HUES64 (cell line): ENCODE measurements at regions not wholly inside any gene's neighbourhood (a gene's known extent, or its start where the extent isn't known, plus 50 kb on each side); places are given as distances from the start of the nearest gene placed in this dataset.

Source experiments
- H3K27ac ChIP-seq: 2 replicates; pipeline ENCODE4 v1.7.0; 2013; ENCODE audit warnings: low read depth, low read length, inconsistent platforms
- H3K27me3 ChIP-seq: 2 replicates; pipeline ENCODE4 v1.6.1; 2013; ENCODE audit warnings: mild to moderate bottlenecking, low read length; ENCODE audit not compliant: insufficient read depth
- H3K36me3 ChIP-seq: 2 replicates; pipeline ENCODE4 v1.6.1; 2013; ENCODE audit warnings: mild to moderate bottlenecking, low read length; ENCODE audit not compliant: insufficient read depth
- H3K4me1 ChIP-seq: 2 replicates; pipeline ENCODE4 v1.6.1; 2013; ENCODE audit warnings: mild to moderate bottlenecking, low read length, moderate library complexity; ENCODE audit not compliant: insufficient read depth
- H3K4me3 ChIP-seq: 2 replicates; pipeline ENCODE4 v1.5.1; 2013; ENCODE audit warnings: mild to moderate bottlenecking, low read length, moderate library complexity
- H3K9ac ChIP-seq: 2 replicates; pipeline ENCODE4 v1.6.1; 2013; ENCODE audit warnings: mild to moderate bottlenecking, low read depth, low read length
- H3K9me3 ChIP-seq: 2 replicates; pipeline ENCODE4 v1.6.1; 2013; ENCODE audit warnings: low read depth, low read length; ENCODE audit not compliant: insufficient read depth
- WGBS: fragments of 150-250, 120-280 bp; methylation state at CpG from one replicate; pipeline ENCODE4 v1.1.7; 2013; ENCODE audit warnings: missing lambda C conversion rate; 5-methylcytosine and 5-hydroxymethylcytosine counted together

DNA sequence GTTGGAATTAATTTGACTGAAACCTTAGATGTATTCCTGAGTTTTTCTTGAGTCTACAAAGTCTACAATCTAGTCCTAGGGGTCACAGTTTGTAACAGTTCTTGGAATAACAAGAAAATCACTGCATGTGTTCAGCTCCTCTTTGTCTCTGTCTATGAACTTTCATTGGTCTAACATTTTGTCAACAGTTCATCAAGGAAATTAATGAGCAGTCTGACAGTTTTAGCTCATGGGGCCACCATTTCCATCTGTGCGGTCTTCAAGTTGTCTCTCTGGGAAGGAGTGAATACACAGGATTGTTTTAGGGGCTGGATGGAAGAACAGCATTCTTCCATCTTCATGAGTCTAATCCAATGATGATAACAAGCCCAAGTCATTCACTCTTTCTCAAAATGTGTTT, 276.4 kb downstream of the TMEM167A start:
- no peak overlapping the region for H3K9ac ChIP-seq
- no peaks in the 10 kb centered on the region for H3K9me3 ChIP-seq
- H3K27me3 ChIP-seq = no peaks in the 10 kb centered on the region
- WGBS = 100% methylated on average over 1 of the region's 1 CpG
- peaks cover 15% of the 10 kb centered on the region for H3K4me1 ChIP-seq
- H3K27ac ChIP-seq = no peak overlapping the region
- H3K4me3 ChIP-seq = no peak overlapping the region
- H3K36me3 ChIP-seq = no peaks in the 10 kb centered on the region

DNA sequence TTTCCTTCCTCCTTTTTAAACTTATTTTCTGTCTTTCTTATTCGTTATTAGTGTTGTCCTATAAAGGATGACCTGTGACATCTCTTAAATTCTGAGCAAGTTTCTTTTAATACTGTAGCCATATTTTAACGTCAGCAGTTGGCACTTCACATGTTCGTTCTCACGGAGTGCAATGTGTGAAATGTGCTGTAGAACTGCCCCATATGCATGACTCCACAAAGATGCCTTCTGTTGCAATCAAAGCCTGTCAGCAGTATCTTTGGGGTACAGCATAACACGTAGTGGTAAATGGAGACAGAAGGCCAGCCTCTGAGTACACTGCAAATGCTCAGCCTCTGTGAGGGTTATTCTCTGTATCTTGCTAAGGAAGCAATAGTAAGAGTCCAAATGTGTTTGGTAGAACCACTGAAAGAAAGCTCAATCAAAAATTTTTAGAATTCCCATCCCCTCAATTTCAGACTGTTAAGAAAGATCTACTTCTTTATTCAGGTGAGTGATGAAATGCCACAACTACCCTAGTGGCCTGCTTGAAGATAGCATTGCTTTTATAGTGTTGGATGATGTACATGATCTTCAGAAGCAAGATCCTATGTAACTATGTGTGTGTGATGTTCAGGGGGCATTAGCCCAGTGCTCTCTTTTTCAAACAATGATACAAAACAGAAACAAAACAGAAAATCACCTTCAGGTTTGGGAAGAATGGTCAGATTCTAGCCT, 277.7 kb downstream of the TMEM167A start:
- H3K4me3 ChIP-seq = no peak overlapping the region
- no peak overlapping the region for H3K27ac ChIP-seq
- H3K36me3 ChIP-seq = no peaks in the 10 kb centered on the region
- no peaks in the 10 kb centered on the region for H3K9me3 ChIP-seq
- H3K4me1 ChIP-seq = peaks cover 21% of the 10 kb centered on the region
- no peak overlapping the region for H3K9ac ChIP-seq
- WGBS = 95% methylated on average over 5 of the region's 5 CpGs
- H3K27me3 ChIP-seq = no peaks in the 10 kb centered on the region

DNA sequence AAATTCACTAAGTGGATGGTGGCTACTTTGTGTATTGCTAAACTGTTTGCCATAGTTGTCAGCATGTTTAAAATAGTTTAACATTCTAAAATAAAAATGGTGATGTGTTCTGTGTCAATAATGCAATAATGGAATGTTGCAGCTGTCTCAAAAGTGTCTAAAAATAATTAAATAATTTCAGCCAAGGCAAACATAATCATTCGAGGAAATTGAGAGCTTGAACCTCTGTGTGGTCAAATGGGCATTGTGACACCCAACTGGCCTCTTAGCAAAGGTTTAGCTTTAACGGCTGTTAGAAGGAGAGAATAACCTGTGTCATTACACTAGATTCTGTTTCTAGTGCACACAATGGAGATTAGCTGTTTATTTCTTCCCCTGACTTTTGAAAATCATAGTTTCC, 278.5 kb downstream of the TMEM167A start:
- no peaks in the 10 kb centered on the region for H3K36me3 ChIP-seq
- H3K4me1 ChIP-seq = peaks cover 27% of the 10 kb centered on the region
- H3K27ac ChIP-seq = no peak overlapping the region
- H3K9me3 ChIP-seq = no peaks in the 10 kb centered on the region
- no peak overlapping the region for H3K4me3 ChIP-seq
- no peak overlapping the region for H3K9ac ChIP-seq
- WGBS = 82% methylated on average over 2 of the region's 2 CpGs
- no peaks in the 10 kb centered on the region for H3K27me3 ChIP-seq

DNA sequence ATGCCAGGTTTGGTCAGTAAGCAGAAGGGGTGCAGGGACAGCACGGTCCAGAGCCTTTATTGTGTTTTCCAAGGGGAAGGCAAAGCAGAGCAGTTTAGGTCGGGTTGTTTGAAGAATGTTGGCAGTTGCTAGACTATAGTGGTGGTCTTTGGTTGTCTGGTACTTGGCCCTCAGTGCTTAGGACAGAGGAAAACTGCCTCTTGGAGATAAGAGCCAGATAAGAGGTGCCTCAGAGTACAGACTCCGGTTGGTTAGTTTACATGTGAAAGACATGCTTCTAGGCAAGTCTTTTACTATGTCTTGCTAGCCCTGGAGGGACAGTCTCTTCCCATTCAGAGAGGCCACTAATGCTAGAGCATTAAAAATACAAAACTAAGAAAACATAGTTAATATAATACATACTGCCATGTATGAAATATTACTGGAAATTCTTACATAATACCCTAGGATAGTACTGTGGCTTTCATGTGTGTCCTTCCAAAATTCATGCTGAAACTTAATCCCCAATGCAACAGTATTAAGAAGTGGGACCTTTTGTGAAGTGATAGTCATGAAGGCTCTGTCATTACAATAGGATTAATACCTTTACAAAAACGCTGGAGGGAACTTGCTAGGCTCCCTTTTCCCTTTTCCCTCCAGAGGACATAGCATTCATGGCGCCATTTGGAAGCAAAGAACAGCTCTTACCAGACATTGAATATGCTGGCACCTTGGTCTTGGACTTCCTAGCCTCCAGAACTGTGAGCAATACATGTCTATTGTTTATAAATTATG, 280.4 kb downstream of the TMEM167A start:
- Histone ChIP-seq H3K4me3 (no peak overlapping the region), H3K9ac (no peak overlapping the region), H3K36me3 (no peaks in the 10 kb centered on the region), H3K27ac (peak overlapping the region; percentile 7; the same call in 1 of the 2 replicates), H3K9me3 (no peaks in the 10 kb centered on the region), H3K27me3 (no peaks in the 10 kb centered on the region), H3K4me1 (peaks cover 27% of the 10 kb centered on the region)
- 43% methylated on average over 5 of the region's 5 CpGs for WGBS

DNA sequence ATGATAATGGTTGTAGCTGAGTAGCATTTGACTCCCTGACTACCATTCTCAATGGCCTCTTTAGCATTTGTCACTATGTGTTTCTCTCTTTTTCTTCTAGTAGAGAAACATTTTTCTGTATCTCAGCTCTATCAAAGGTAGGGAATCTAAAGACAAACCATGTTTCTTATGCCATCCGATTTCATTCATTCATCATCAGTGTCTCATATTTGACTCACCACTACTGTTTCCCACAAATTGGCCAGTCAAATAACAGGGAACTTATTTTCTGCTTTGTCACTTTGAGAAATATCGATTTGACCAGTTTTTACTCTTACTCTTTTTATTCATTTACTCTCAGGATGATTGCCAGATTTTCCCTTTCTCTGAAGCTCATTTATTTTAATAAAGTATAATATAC, 282.3 kb downstream of the TMEM167A start:
- Histone ChIP-seq H3K4me1 (peaks cover 27% of the 10 kb centered on the region), H3K27ac (no peak overlapping the region), H3K9me3 (no peaks in the 10 kb centered on the region), H3K4me3 (no peak overlapping the region), H3K9ac (no peak overlapping the region), H3K36me3 (no peaks in the 10 kb centered on the region), H3K27me3 (no peaks in the 10 kb centered on the region)
- WGBS = 95% methylated on average over 2 of the region's 2 CpGs

DNA sequence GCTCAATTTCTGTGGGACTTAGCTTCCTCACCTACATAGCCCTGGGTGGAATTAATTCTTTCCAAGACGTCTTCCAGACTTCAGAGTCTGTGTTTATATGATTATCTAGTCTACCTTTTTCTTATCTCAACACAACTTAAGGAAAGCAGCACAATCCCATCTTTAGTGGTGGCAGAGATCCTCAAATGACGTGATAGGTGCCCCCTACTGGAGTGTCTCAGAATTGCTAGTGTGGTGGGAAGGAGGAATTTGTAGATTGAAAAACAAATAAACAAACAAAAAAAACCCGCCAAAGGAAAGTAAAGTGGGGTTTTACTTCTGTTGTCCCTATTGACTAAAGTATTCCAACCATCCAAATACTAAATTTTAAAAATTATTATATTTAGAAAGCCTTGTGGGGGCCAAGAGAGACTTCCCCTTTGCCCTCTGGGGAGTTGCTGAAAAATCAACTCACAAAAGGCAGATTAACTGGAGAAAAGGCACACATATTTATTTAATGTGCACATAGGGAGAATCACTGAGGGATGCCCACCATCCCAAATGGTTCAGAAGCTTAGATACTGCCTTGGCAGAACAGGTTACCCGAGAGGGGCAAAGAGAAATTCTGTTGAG, 283.3 kb downstream of the TMEM167A start:
- H3K9ac ChIP-seq = no peak overlapping the region
- 50% methylated on average over 2 of the region's 4 CpGs for WGBS
- H3K4me1 ChIP-seq = peaks cover 30% of the 10 kb centered on the region
- H3K27me3 ChIP-seq = no peaks in the 10 kb centered on the region
- no peaks in the 10 kb centered on the region for H3K36me3 ChIP-seq
- no peaks in the 10 kb centered on the region for H3K9me3 ChIP-seq
- H3K4me3 ChIP-seq = no peak overlapping the region
- no peak overlapping the region for H3K27ac ChIP-seq

DNA sequence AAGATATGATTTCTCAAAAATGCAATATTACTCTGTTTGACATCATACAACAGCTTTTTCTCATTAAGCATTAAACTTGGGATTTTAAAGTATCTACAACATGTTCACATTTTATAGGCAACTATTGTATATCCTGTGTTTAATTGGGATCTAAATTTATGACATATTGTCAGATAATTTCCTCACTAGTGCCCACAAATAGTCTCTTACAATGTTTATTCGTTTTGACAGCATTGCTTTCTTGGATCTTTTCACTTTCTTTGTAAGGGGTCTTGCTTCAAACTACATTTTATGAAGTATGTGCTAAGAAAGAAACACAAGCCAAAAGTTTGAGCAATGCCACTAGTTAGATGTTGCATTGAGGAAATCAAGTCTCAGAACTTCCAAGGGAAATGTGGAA, 285.1 kb downstream of the TMEM167A start:
- 88% methylated on average over 1 of the region's 1 CpG for WGBS
- Histone ChIP-seq H3K27me3 (no peaks in the 10 kb centered on the region), H3K36me3 (no peaks in the 10 kb centered on the region), H3K9ac (no peak overlapping the region), H3K27ac (no peak overlapping the region), H3K9me3 (no peaks in the 10 kb centered on the region), H3K4me1 (peaks cover 28% of the 10 kb centered on the region), H3K4me3 (no peak overlapping the region)

DNA sequence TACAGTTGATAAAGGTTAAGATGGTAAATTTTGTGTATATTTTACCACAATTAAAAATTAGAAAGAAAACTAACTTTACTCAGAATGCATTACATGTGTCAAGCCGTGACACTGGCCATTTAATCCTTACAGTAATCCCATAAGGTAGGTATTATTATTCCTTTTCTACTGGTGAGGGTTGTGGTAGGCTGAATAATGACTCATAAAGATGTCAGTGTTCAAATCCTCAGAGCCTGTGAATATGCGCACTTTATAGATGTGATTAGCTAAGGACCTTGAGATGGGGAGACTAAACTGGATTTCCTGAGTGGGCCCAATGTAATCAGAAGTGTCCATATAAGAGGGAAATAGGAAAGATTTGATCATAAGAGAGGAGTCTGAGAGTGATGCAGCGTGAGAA, 288.1 kb downstream of the TMEM167A start:
- Histone ChIP-seq H3K27ac (no peak overlapping the region), H3K9me3 (no peaks in the 10 kb centered on the region), H3K36me3 (no peaks in the 10 kb centered on the region), H3K9ac (no peak overlapping the region), H3K4me1 (peaks cover 10% of the 10 kb centered on the region), H3K27me3 (no peaks in the 10 kb centered on the region), H3K4me3 (no peak overlapping the region)
- 92% methylated on average over 2 of the region's 3 CpGs for WGBS

DNA sequence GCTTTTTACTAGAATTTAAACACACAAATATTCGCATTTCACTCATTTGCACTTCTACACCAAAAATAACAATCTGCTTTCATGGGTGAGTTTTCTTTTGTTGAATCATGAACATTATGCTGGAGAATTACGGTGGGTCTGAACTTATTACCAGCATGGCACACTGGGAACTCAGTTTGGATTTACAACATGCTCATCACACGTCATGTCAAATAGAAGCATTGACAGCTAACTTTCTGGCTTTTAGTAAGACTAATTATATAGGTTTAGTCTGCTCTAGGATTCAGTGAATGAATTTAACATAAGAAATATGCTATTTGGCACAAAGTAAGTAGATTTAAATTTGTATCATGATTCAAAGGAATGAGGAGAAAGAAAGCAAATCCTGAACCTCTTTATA, 290.4 kb downstream of the TMEM167A start:
- no peak overlapping the region for H3K4me3 ChIP-seq
- no peak overlapping the region for H3K27ac ChIP-seq
- H3K36me3 ChIP-seq = no peaks in the 10 kb centered on the region
- no peaks in the 10 kb centered on the region for H3K9me3 ChIP-seq
- H3K27me3 ChIP-seq = no peaks in the 10 kb centered on the region
- H3K4me1 ChIP-seq = peaks cover 8% of the 10 kb centered on the region; the same call in 1 of the 2 replicates
- WGBS = 100% methylated on average over 2 of the region's 3 CpGs
- H3K9ac ChIP-seq = no peak overlapping the region

DNA sequence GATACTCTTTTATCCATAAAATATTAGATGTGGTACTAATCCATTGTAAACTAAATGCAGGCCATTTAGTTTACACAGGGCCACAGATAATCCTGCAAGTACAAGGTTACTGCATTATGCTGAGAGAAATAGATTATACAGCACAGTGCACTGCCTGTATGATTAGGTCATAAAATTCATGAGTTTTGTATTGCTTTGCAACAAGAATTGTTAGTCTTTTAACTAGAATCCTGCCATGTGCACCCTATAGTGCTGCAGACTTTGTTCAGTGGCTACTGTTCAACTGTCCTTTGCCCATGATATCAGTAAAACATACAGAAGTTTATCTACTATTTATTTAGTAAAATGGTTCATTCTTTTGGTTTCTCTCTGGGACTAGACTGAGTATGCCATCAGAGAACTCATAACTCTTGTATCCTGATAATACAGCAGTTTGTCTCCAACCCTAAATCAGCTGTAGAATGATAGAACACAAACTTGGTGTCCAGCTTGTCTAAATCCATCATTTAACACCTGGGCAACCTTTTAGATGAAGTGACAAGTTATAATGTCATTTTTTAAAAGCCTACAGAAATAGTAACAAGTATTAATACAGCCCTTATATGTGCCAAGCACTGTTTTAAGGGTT, 291.2 kb downstream of the TMEM167A start:
- H3K27me3 ChIP-seq = no peaks in the 10 kb centered on the region

DNA sequence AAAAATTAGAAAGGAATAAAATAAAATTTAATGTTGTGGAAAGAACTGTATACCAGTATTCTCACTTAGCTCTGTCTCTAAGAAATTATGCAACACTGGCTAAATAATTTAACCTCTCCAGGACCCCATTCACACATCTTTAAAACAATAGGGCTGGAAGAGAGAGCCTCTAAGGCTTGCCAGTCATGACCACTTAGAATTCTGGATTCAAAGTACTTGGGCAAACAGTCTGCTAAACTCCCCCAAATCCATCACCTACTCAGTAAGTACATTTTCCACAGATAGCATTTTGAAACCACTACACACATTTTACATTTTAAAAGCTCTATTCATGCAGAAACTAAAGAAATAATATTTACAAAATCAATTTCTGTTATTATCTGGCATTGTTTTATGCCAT, 291.7 kb downstream of the TMEM167A start:
- Histone ChIP-seq H3K4me3 (no peak overlapping the region), H3K9ac (no peak overlapping the region), H3K4me1 (peaks cover 8% of the 10 kb centered on the region; the same call in 1 of the 2 replicates), H3K27ac (no peak overlapping the region), H3K27me3 (no peaks in the 10 kb centered on the region), H3K36me3 (no peaks in the 10 kb centered on the region), H3K9me3 (no peaks in the 10 kb centered on the region)

More for the DNA sequence above, 291.2 kb downstream of the TMEM167A start:
- Histone ChIP-seq H3K9me3 (no peaks in the 10 kb centered on the region), H3K27ac (no peak overlapping the region), H3K4me1 (peaks cover 8% of the 10 kb centered on the region; the same call in 1 of the 2 replicates), H3K36me3 (no peaks in the 10 kb centered on the region), H3K9ac (no peak overlapping the region), H3K4me3 (no peak overlapping the region)
